Stomach (tissue), 4 donors: ENCODE measurements at regions not wholly inside any gene's neighbourhood (a gene's known extent, or its start where the extent isn't known, plus 50 kb on each side); places are given as distances from the start of the nearest gene placed in this dataset.

Experiments used
- CTCF ChIP-seq, 7 experiments: fragments of 450-650 bp in 4 of 7; fragments of 200-600 bp in 3 of 7; sonication (generic) in 3 of 7; IDR thresholded peaks; one replicate each; pipeline ENCODE4 v1.5.1; 2016 to 2019; ENCODE audit warnings: antibody characterized with exemption in 7 of 7, control low read depth in 2 of 7, mild to moderate bottlenecking in 1 of 7
- POLR2A ChIP-seq, 4 donors: fragments of 450-650 bp; IDR thresholded peaks; one replicate each; pipeline ENCODE4 v1.6.1; 2016; ENCODE audit warnings: antibody characterized with exemption in 4 of 4, control low read depth in 2 of 4, mild to moderate bottlenecking in 1 of 4, moderate library complexity in 1 of 4

DNA sequence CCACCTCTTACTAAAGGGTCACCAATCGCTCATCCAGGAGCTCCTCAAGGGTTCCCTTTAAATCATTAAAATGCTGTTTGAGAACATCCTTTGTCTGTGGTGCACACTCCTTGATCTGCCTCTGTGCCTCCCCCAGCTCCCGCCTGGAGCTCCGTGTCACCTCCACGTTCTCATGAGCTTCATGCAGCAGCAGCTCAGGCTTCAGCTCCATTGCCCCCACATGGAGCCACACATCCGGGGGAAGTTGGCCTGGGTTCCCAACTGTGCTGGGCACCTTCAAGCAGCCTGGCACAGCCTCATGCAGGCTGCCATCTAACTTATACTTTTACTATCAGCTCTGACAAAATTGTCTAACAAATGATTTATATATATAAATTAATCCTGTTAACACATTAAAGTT lies 585.8 kb upstream of the FAM174A start:
- no peak for TF ChIP-seq CTCF (IDR thresholded peaks at IDR 0.05)
- no peak for TF ChIP-seq POLR2A (IDR thresholded peaks at IDR 0.05)
